ENCODE measurements at regions not wholly inside any gene's neighbourhood (a gene's known extent, or its start where the extent isn't known, plus 50 kb on each side); places are given as distances from the start of the nearest gene placed in this dataset.

GRCh38 chr21:15327637-15328265 is 263.0 kb upstream of the NRIP1 start:
- no peak for DNase-seq

GRCh38 chr21:15329191-15329590 is 264.4 kb upstream of the NRIP1 start:
- DNase-seq, result no peak

- DNase-seq, result no peak
These were observed 266.1 kb upstream of the NRIP1 start for GRCh38 chr21:15330872-15331271.

DNA sequence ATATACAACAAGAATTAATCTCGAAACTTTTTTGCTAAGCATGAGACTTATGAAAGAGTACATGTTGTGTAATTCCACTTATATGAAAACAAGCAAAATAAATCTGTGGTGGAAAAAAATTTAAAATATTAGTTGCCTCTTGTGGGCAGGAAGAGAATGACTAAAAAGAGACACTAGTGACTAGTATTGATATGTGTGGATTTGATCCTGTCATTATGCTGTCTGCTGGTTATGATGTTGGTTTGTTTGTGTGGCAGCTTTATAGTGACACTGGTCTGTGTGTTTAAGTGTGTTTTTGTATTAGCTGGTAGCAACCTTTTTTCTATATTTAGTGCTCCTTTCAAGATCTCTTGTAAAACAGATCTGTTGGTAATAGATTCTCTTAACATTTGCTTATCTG is 267.8 kb upstream of the NRIP1 start:
- no peak for DNase-seq

DNA sequence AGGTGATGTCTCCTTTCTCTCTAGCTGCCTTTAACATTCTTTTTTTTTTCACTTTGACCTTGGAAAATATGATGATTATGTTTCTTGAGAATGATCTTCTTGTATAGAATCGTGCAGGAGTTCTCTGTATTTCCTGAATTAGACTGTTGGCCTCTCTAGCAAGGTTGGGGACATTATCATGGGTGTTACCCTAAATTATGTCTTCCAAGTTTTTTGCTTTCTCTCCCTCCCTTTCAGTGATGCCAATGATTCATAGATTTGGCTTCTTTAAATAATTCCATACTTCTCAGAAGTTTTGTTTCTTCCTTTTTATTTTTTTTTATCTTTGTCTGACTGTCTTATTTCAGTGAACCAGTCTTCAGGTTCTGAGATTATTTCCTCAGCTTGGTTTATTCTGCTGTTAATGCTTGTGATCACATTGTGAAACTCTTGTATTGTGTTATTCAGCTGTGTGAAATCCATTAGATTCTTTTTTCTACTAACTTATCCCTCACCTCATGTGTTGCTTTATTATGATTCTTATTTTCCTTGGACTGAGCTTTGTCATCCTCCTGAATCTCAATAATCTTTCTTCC is 268.4 kb upstream of the NRIP1 start:
- DNase-seq, result no peak

GRCh38 chr21:15333951-15334350 is 269.2 kb upstream of the NRIP1 start:
- DNase-seq, result no peak

DNA sequence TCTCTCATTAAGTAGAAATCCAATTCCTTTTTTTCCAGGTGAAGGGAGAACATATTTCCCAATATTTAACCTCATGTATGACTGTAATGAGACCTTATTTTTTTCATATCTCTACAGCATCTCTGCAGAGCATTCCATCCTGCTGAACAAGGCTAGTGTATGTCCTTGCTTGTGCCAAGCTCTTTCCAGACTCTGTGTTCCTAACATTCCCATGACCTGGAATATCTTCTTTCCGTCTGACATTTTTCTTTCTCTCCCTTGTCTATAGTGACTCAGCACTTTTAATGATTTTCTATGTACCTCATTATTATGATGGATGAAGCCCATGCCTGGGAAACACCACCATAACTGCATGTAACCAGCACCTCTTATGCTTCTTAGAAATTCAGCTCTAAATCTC is 278.3 kb upstream of the NRIP1 start:
- no peak for DNase-seq

DNA sequence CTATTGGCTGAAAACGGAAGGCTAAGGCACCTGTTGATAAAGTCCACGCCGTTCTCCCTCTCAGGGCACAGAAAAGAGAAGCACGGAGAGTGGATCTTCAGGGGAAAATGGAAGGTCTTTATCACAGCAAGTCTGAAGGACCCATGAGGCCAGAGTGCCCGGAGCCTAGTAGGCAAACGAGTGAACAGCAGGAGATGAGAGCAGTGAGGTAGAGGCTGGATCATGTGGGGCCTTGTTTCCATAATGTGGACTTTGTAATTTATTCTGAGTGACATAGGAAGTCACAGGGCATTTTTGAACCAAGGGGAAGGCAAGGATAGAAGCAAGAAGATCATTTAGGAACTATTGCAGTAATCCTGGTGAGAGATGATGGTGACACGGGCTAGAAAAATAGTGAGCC is 287.2 kb upstream of the NRIP1 start:
- no peak for DNase-seq

DNA sequence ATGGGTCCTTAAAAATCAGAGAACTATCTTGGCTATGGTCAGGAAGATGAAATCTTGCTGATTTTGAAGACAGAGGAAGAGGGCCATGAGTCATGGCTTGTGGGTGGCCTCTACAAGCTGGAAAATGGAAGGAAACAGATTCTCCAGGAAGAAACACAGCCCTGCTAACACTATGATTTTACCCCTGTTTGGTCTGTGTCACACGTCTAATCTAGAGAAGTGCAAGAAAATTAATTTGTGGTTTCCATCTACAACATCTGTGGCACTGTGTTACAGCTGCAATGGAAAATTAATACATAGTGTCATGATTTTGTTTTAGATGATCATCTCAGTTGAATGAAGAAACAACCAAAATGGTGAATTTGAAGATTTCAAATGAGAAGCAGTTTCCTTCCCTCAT is 288.7 kb upstream of the NRIP1 start:
- DNase-seq, result no peak

- DNase-seq, result no peak
These were observed 289.7 kb upstream of the NRIP1 start for GRCh38 chr21:15354516-15354915.

GRCh38 chr21:15355066-15355465 is 290.3 kb upstream of the NRIP1 start:
- DNase-seq, result no peak

DNA sequence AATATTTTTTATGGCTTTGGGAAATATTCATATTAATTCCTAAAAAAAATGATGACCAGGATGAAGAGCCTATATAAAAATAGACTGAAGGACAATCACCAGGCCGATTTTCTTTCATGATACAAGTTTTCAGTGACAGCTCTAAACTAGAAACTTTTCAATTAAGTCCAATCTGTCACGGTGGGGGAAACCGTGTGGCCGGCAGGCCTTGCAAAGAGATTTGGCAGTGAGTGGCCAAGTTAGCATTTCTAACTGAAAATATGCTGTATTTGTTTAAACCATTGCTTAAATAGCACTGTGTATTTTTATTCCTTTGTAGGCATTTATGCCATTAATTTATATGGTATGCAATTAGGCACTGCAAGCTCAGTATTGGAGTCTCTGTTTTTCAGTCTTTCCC is 294.5 kb upstream of the NRIP1 start:
- no peak for DNase-seq

DNA sequence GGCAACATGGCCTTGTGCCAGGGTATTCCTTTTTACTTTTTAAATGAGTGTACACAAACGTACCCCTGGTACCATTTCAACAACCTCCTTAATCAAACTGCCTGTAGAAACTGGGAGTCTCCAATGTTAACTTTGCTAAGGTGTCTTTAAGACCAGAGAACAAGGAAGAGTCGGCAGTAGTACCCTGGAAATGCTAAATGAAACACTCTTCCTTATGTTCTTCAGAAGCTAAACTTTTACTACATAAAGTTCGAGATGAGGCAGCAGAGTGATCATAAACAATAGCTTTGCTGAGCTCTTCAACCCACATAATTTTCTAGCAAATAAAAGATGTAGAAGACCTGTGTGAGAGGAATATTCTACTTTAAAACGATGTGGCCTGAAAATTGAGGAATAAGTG is 297.7 kb upstream of the NRIP1 start:
- no peak for DNase-seq

- DNase-seq, result no peak
These were observed 299.1 kb upstream of the NRIP1 start for GRCh38 chr21:15363921-15364320.

DNA sequence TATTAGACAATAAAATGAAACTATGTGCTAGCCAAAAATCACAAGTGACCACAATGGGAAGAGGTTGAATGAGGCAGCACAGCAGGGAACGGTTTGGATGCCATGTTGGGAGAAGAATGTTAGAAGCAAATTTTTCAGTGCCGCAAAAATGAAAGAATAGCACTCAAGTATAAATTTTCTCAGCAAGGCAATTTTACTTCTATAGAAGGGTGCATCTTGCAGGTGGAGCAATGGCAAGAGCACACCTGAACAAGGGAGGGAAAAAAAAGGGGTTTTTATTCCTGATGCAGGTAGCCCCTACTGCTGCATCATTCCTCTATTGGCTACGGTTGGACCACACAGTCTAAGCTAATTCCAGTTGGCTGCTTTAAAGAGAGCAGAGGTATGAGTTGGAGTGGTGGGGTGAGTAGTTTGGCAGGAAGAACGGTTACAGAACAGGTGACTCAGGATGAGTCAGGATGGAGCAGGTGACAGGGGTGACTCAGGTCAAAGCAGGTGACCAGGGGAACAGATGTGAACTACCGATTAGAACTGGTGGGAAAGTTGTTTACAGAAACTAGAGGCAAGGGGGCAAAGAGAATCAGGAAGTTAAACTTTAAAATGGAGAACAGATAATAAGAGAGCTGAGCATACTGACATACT is 301.1 kb upstream of the NRIP1 start:
- no peak for DNase-seq

GRCh38 chr21:15366555-15366954 is 301.8 kb upstream of the NRIP1 start:
- no peak for DNase-seq

DNA sequence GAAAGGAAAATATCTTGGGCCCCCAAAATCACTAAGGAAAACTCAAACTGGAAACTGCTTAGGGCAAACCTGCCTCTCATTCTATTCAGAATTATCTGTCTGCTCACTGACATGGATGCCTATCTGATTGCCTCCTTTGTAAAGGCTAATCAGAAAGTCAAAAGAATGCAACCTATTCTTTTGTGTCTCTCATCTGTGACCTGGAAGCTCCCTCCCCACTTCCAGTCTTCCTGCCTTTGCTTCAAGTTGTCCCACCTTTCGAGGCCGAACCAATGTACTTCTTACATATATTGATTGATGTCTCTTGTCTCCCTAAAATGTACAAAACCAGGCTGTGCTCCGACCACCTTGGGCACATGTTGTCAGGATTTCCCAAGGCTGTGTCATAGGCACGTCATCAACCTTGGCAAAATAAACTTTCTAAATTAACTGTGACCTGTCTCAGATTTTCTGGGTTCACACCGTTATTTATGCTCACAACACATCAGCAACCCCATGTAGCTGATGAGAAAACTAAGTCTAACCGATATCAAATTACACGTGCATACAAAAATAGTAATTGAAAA is 302.3 kb upstream of the NRIP1 start:
- DNase-seq, result no peak

DNA sequence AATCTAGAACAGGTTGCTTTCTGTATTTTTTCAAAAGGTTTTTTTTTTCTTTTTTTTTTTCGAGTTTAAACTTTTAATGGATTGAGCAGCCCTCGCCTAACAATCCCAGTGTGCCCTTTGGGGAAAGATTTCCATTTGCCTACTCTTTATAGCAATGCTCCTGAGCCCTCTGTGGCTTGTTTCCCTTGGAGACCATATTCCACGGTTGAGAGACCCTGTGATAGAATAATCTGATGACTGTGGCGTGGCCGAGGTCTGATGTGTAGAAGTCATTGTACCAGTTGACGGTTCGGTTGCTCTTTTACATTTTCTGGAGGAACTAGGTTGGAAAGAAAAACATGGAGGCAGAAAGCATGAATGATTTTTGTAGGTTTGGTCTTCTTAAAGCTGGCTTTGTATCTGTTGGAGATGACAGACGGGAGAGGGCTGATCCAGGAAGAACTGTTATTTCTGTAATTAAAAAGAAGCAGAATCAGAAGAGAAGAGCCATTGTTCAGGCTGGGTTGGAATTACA is 305.7 kb upstream of the NRIP1 start:
- no peak for DNase-seq

GRCh38 chr21:15373941-15374340 is 309.1 kb upstream of the NRIP1 start:
- no peak for DNase-seq

GRCh38 chr21:15379776-15380175 is 315.0 kb upstream of the NRIP1 start:
- no peak for DNase-seq

DNA sequence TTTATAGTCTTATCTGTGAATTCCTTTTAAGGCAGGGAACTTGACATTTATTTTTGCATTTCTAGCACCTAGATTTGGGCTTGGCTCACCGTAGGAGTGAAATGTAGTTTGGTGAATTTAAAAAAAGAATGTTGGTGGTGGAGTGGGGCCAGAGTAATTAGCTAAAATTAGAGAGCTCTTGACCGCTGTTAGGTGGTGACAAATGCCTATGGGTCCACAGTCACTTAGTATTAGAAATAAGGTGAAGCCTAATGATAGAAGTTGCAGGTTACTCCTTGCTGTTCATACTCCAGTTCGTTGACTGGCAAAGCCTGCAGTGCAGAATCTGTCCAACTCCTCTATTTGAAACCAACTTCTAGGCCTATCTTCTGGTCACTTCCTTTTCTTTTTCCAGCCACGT is 318.8 kb upstream of the NRIP1 start:
- no peak for DNase-seq

GRCh38 chr21:15390049-15390448 is 325.2 kb upstream of the NRIP1 start:
- no peak for DNase-seq

DNA sequence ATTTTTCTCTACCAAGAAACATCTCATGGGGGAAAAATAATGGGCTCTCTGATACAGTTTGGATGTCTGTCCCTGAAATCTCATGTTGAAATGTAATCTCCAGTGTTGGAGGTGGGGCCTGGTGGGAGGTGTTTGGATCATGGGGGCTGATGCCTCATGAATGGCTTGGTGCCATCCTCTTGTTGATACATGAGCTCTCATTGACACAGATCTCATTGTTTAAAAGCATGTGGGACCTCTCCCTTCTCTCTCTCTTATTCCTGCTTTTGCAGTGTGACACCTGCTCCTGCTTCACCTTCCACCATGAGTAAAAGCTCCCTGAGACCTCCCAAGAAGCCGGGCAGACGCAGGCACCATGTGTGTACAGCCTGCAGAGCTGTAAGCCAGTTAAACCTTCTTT is 332.5 kb upstream of the NRIP1 start:
- DNase-seq, result no peak

GRCh38 chr21:15400905-15401304 is 328.9 kb upstream of the USP25 start:
- no peak for DNase-seq

Data from NCI-H1694 treated with DMSO at 0.1 percent for 48 hours (cell line).